ENCODE measurements at regions not wholly inside any gene's neighbourhood (a gene's known extent, or its start where the extent isn't known, plus 50 kb on each side); places are given as distances from the start of the nearest gene placed in this dataset.

- BruUV-seq (replicated peaks): no TSS peak
- Histone ChIP-seq H3K4me3 (ENCODE audit: low read depth in 2 of 2, low read length in 2 of 2) (no peak overlapping the region), H3K36me3 (ENCODE audit: control insufficient read depth, insufficient read depth, low read length) (no peaks in the 10 kb centered on the region), H3K4me1 (ENCODE audit: control insufficient read depth, insufficient read depth, low read length) (no peaks in the 10 kb centered on the region), H3K27ac (ENCODE audit: low read length) (no peak overlapping the region), H3K27me3 (ENCODE audit: control insufficient read depth, insufficient read depth, low read length) (no peaks in the 10 kb centered on the region), H3K9me3 (ENCODE audit: control insufficient read depth, insufficient read depth, low read depth, low read length) (no peaks in the 10 kb centered on the region)
- DNase-seq (ENCODE audit: low read depth, low spot score) (no peak), ATAC-seq (no peak)
- ChIA-PET CTCF (no interaction called here), POLR2A (no interaction called here)
- intact Hi-C loops (cut with micrococcal nuclease; ENCODE audit: unreplicated experiment) (no loop called here), in situ Hi-C loops (cut with HindIII; ENCODE audit: low pct_unique_long_range_greater_than_20kb, low sequenced_read_pairs) (no loop called here)
- TF ChIP-seq SIN3A (IDR thresholded peaks at IDR 0.05; ENCODE audit: borderline replicate concordance, insufficient read depth, low read depth, low read length) (no peak), POLR2AphosphoS5 (IDR thresholded peaks at IDR 0.05; ENCODE audit: low read depth, low read length) (no peak), REST (IDR thresholded peaks at IDR 0.05; ENCODE audit: insufficient read depth in 1 of 2, low read depth in 2 of 2, low read length in 1 of 2) (no peak), CTCF (IDR thresholded peaks at IDR 0.05) (no peak), TCF7L2 (IDR thresholded peaks at IDR 0.05; ENCODE audit: low read depth, low read length) (no peak)
Observed at GRCh38 chr5:91727463-91727862, 344.3 kb upstream of the ARRDC3 start.

DNA sequence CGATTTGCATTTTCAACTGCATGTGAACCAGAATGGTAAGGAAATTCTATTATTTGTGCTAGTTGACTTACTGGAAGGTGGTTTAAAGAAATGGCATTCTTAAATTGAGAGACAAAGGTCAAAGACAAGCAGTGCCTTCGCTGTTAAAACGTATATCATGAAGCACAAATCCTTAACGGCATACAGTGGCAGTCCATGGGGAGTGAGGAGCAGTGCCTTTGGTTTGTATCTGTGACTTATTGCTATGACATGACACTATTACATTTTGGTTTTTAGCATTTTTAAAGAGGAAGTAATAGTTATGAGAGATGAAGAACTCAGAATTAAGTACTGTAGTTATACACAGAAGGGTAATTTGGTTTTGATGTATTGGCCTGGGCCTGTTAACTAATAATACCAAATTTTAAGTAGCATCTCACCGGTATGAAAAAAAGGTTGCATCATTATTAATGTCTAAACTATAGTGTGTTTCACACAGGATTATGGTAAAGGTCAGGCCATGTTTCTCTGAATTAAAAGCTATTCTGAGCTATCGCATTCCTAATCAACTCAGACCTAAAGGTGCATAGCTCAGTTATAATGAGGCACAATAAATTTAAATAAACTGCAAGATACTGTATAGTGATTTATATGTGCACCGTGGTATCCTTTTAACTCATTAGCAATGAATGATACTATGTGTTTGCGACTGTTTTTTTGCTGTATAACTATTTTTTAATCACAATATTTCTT is 339.8 kb upstream of the ARRDC3 start:
- CTCF ChIA-PET: no interaction called here
- Histone ChIP-seq H3K27me3 (ENCODE audit: control insufficient read depth, insufficient read depth, low read length) (no peaks in the 10 kb centered on the region), H3K27ac (ENCODE audit: low read length) (no peak overlapping the region), H3K4me1 (ENCODE audit: control insufficient read depth, insufficient read depth, low read length) (no peaks in the 10 kb centered on the region), H3K9me3 (ENCODE audit: control insufficient read depth, insufficient read depth, low read depth, low read length) (no peaks in the 10 kb centered on the region), H3K36me3 (ENCODE audit: control insufficient read depth, insufficient read depth, low read length) (no peaks in the 10 kb centered on the region), H3K4me3 (ENCODE audit: low read depth in 2 of 2, low read length in 2 of 2) (no peak overlapping the region)
- intact Hi-C loops (cut with micrococcal nuclease; ENCODE audit: unreplicated experiment): no loop called here
- in situ Hi-C loops (cut with HindIII; ENCODE audit: low pct_unique_long_range_greater_than_20kb, low sequenced_read_pairs): no loop called here
- no peak for ATAC-seq
- POLR2A ChIA-PET: no interaction called here
- no peak for TF ChIP-seq TCF7L2 (IDR thresholded peaks at IDR 0.05; ENCODE audit: low read depth, low read length)
- no peak for TF ChIP-seq CTCF (IDR thresholded peaks at IDR 0.05)
- TF ChIP-seq REST (IDR thresholded peaks at IDR 0.05; ENCODE audit: insufficient read depth in 1 of 2, low read depth in 2 of 2, low read length in 1 of 2): no peak
- no peak for TF ChIP-seq SIN3A (IDR thresholded peaks at IDR 0.05; ENCODE audit: borderline replicate concordance, insufficient read depth, low read depth, low read length)
- no peak for TF ChIP-seq POLR2AphosphoS5 (IDR thresholded peaks at IDR 0.05; ENCODE audit: low read depth, low read length)
- no TSS peak for BruUV-seq (replicated peaks)
- DNase-seq (ENCODE audit: low read depth, low spot score): no peak
